NCI-H69 (cell line): ENCODE measurements at regions not wholly inside any gene's neighbourhood (a gene's known extent, or its start where the extent isn't known, plus 50 kb on each side); places are given as distances from the start of the nearest gene placed in this dataset.

Source experiments
- DNase-seq: peaks from one replicate; lab custom pipeline; 2025; lab: John Stamatoyannopoulos, UW

GRCh38 chr3:59698091-59698490, 648.3 kb upstream of the CFAP20DC start:
- DNase-seq = peak; percentile 43

- no peak for DNase-seq
These were observed 647.0 kb upstream of the CFAP20DC start for GRCh38 chr3:59696783-59697182.

GRCh38 chr3:59695860-59696259, 646.0 kb upstream of the CFAP20DC start:
- peak; percentile 6 for DNase-seq

- DNase-seq = no peak
These were observed 642.3 kb upstream of the CFAP20DC start for GRCh38 chr3:59692117-59692516.

- DNase-seq = no peak
These were observed 641.1 kb upstream of the CFAP20DC start for GRCh38 chr3:59690886-59691285.

GRCh38 chr3:59688636-59689035, 638.8 kb upstream of the CFAP20DC start:
- peak; percentile 35 for DNase-seq

- peak; percentile 36 for DNase-seq
These were observed 635.6 kb upstream of the CFAP20DC start for GRCh38 chr3:59685432-59685831.

- no peak for DNase-seq
These were observed 634.9 kb upstream of the CFAP20DC start for GRCh38 chr3:59684766-59685165.

GRCh38 chr3:59680919-59681318, 631.1 kb upstream of the CFAP20DC start:
- DNase-seq = no peak

GRCh38 chr3:59677747-59678702, 628.2 kb upstream of the CFAP20DC start:
- peak; percentile 81 for DNase-seq

- DNase-seq = no peak
These were observed 625.7 kb upstream of the CFAP20DC start for GRCh38 chr3:59675495-59675894.

GRCh38 chr3:59663076-59663850, 613.4 kb upstream of the CFAP20DC start:
- DNase-seq = no peak

- DNase-seq = peak; percentile 76
These were observed 611.2 kb upstream of the CFAP20DC start for GRCh38 chr3:59660852-59661625.

GRCh38 chr3:59660376-59660775, 610.6 kb upstream of the CFAP20DC start:
- peak; percentile 30 for DNase-seq

GRCh38 chr3:59659755-59660154, 609.9 kb upstream of the CFAP20DC start:
- DNase-seq = no peak

- no peak for DNase-seq
These were observed 609.0 kb upstream of the CFAP20DC start for GRCh38 chr3:59658866-59659265.

GRCh38 chr3:59658274-59658673, 608.4 kb upstream of the CFAP20DC start:
- no peak for DNase-seq

- DNase-seq = no peak
These were observed 605.7 kb upstream of the CFAP20DC start for GRCh38 chr3:59655418-59656015.

- DNase-seq = no peak
These were observed 604.9 kb upstream of the CFAP20DC start for GRCh38 chr3:59654480-59655417.

- DNase-seq = no peak
These were observed 604.3 kb upstream of the CFAP20DC start for GRCh38 chr3:59654123-59654479.
